CD4-positive, alpha-beta T cell treated with Interleukin-12 subunit alpha and Interleukin-12 subunit beta, for 1 hour (primary cell): ENCODE measurements at regions not wholly inside any gene's neighbourhood (a gene's known extent, or its start where the extent isn't known, plus 50 kb on each side); places are given as distances from the start of the nearest gene placed in this dataset.
"Not testable (repeated sequence)": the region's sequence is repeated elsewhere in the genome, so short reads cannot be mapped to it uniquely, and the experiment has no call there.

ENCODE experiments used
- DNase-seq: peaks from one replicate; pipeline ENCODE4 v3.0.0-alpha.2; 2020

DNA sequence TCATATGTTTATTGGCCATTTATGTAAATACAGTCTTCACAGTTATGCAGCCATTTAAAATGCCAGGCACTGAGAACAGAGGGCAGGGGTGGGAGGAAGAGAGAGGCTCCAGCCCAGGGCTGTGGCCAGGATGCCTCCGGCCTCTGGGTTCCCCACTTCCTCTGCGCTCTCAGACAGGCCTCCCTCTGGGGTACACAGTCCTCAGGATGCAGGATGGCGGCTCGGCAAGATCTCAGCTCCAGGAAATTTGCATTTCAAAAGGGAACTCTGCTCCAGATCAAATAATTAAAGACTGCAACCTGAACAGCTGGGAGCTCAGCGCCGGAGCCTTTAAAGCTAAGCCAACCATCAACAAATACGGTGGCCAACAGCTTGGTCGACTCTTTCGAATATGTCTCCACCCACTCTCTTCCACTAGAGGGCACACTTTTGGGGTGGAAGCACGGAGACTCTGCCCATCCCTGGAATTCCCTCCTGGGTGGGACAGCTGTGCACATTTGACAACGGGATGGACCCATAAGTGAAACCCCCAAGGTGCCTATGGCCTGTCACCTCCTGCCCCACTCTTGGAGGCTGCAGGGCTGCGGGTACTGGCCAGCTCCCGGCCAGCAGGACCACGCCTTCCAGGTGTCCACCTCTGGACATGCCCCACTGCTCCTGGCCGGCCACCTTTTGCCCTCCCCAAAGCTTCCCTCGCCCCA, 1044.7 kb downstream of the BRD1 start:
- no peak for DNase-seq

DNA sequence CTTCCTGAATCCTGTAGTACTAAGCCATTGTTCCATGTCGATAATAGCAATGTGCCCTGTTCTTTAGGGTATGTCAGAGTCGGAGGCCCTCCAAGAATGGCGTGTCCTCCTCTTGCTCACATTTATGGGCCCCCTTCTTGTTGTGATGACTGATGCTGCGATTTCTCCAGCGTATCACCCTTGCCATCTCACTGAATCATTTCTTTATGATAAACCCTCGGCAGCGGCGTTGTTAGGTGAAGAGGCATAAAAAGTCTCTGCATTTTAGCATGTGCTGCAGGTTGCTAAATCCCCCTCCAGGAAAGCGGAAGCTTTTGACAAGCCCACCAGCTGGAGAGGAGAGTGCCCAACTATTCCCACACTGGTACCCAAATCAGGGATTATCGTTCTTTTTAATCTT, 1045.3 kb downstream of the BRD1 start:
- no peak for DNase-seq

DNA sequence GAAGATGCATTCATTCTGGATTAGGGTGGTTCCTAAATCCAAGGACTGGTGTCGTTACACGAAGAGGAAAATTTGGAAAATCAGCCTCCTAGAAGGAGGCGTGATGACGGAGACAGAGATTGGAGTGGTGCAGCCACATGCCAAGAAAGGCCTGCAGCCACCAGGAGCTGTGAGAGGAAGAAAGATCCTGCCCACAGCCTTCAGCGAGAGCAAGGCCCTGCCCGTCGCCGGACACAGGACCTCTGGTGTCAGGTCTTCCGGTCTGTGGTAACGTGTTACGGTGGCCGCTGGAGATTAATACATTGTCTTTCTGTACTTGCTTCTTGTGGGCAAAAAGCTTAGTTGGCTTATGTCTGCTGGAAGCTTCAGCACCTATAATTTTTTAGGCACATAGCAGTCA, 1045.8 kb downstream of the BRD1 start:
- DNase-seq: no peak

DNA sequence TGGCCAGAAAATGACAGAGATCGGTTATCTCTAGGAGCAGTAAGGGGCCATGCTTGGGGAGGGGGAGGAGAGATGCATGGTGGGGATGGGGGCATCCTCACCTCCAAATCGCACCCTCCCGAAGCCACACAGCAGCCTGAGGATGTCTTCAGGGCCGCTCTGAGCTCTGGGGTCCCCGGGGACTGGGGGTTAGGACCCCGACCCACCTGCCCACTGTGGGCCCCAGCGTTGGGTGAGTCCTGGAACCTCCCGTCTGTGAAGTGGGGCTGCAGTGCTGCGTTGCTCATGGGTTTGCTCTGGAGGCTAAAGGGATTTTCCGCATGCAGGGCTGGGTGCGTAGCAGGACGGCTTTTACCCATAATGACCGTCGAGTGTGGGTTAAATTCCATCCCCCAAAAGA, 1046.3 kb downstream of the BRD1 start:
- no peak for DNase-seq

DNA sequence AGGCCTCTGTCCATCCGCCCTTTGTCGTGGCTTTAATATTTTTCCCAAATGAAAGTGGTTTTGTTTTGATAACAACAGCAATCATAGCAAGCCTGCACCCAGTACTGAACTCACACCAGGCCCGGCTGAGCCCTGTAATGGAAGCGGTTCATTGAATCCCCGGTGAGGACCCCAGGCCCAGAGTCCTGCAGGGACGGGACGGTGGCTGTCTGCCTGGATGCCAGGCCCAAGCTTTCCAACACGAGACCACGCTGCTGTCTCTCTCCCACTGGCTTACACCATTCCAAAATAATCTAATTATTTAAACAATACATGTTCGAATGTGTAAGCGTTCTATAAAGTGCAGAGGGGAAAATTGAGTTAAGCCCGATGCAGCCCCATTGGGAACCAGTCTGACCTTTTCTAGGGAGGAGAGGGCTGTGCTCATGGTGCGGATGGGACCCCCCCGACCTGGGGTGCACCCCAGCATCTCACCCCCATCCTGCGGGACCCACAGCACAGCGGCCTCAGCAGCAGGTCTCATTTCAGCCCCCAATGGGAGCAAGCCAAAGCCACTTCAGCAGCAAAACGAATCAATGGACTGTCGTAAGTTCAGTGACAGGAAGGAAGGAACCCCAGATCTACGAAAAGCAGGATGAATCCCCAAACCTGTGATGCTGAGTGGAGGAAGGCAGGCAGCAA, 1046.9 kb downstream of the BRD1 start:
- no peak for DNase-seq

DNA sequence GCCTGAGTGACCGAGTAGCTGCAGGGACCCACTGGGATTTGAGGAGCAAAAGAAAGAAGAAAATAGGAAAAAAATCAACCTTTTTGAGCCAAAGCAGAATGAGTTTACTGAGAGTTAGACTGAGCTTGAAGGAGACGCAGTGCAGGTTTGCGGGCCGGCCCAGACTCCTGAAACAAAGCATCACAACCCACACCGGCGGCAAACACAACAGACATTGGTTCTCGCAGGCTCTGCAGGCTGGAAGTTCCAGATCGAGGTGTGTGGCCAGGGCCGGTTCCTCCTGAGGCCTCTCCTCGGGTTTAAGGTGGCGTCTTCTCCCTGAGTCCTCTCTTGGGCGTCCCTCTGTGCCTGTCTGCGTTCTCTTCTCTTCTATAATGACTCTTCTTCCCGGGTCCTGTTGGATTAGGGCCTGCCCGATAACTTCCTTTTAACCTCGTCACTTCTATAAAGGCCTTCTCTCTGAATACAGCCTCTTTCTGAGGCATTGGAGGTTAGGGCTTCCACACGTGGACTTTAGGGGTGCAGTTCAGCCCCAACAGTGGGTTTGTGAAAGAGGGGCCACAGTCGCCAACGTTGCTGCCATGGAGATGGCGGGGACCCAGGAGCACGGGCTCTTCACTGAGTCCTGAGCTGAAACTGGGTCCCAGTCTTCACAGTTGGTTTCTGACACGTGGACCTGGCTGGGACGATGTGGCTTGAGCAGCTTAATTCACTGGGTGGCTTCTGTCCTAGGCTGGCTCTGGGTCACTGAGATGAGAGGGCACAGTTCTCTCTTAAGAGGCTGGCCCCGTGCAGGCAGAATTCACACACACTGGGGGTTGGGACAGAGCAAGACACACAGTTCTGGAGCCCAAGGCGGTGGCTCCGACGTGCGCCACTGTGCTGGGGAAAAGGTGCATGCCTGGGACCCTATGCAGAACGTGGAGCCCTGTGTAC, 1047.7 kb downstream of the BRD1 start:
- DNase-seq: no peak

DNA sequence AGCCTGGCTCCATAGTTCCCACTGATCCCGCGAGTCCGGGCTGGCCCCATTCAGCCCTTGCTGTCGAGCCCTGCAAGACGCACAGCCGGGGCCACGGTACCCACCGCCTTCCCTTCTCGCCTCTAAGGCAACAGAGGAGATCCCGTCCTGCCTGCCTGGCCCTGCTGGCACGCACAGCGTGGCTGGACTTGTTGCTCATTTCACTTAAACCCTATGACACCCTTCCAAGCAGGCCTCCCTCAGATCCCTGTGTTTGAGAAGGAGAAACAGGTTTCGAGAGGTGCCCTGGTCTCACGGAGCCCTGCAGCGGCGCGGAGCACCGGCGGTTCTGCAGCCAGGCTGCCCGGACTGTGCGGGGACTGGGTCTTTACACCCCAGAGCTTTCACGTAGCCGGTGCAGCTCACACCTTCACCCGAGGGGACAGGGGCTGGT, 1048.4 kb downstream of the BRD1 start:
- no peak for DNase-seq

DNA sequence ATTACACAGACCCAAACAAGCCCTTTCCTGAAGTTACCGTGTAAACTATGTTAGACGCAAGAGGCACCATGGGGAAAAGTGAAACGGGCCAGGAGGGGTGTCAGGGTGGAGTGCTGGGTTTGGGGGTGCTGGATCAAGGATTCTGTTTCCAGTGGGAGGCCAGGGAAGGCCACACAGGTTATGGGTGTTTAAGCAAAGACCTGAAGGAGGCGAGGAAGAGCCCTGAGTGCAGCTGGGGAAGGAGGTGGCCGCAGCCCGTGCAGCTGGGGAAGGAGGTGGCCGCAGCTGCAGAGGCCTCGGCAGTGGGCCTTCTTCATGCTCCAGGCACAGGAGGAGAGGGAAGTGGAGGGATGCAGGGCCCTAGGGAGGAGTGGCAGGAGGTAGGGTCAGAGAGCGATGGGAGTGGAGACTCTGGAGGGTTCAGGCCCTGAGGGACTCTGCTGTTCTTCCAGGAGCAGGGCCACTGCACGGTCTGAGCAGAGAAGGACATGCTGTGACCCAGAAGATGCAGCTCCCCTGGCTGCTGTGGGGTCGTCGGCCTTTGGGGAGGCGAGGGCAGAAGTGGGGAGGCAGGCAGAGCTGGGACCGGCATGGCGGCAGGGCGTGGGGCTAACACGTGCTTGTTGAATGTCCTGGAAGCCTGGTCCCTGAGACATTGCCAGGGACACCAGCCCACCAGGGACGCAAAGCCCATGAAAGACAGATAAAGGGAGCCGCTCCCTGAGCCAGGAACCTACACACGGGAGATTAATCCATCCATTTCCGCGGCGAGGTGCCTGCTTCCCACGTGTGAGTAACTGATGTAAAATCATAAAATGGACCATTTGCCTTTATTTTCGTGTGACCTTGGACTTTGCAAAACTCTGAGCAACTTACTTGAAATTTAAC, 1049.1 kb downstream of the BRD1 start:
- no peak for DNase-seq

DNA sequence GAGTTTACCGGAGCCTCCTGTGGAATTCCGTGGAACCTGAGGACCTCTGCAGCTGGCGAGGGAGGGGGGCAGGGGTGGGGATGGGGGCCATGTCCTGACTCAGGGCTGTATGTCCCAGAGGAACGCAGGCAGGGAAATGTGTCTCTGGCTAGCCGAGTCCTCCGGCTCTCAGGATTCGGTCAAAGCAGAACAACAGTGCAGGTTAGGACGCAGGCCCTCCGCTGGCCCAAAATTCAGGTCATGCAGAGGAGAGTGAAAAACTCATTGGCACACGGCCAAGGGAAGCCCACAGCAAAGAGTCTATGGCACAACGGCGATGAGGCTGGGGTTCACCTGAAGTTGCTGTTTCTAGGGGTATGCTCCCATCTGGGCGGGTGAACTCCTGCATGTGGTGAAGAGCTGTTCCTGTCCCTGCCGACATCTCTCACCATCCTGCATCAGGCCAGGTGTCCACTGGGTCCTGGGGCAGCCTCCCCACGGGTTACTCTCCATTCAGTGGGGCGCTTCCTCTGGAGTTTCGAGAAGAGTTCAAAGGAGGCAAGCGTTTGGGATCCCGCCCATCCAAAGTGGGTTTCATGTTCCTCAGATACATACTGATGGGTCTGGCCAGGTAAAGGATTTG, 1055.3 kb downstream of the BRD1 start:
- DNase-seq: no peak

DNA sequence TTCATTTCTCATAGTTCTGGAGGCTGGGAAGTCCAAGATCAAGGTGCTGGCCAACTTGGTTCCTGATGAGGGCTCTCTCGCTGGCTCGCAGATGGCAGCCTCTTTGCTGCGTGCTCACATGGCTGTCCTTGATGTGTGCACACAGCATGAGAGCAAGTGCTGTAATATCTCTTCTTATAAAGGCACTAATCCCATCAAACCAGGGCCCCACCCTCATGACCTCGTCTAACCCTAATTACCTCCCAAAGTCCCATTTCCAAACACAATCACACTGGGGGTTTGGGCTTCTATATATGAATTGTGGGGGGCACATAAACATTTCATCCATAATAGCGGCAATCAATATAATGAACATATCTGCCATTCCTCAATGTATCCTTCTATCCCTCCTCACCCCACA, 1062.1 kb downstream of the BRD1 start:
- no peak for DNase-seq

DNA sequence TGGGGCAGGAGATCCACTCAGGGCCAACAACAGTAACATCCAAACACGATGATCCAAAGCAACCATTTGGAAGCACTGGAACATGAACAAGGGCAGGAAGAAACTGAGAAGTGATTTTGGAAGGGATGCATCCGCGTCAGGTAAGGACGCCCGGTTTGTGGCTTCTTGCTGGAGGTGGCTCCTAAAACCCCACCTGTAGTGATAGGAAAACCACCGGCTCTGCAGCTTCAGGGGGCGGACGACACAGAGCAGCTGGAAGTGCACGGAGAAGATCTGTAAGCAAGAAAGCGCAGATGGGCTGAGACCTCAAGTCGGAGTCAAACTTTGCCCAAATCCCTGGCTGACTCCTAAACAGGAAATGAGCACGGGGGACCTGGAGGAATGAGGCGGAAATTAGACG, 1066.1 kb downstream of the BRD1 start:
- DNase-seq: no peak

DNA sequence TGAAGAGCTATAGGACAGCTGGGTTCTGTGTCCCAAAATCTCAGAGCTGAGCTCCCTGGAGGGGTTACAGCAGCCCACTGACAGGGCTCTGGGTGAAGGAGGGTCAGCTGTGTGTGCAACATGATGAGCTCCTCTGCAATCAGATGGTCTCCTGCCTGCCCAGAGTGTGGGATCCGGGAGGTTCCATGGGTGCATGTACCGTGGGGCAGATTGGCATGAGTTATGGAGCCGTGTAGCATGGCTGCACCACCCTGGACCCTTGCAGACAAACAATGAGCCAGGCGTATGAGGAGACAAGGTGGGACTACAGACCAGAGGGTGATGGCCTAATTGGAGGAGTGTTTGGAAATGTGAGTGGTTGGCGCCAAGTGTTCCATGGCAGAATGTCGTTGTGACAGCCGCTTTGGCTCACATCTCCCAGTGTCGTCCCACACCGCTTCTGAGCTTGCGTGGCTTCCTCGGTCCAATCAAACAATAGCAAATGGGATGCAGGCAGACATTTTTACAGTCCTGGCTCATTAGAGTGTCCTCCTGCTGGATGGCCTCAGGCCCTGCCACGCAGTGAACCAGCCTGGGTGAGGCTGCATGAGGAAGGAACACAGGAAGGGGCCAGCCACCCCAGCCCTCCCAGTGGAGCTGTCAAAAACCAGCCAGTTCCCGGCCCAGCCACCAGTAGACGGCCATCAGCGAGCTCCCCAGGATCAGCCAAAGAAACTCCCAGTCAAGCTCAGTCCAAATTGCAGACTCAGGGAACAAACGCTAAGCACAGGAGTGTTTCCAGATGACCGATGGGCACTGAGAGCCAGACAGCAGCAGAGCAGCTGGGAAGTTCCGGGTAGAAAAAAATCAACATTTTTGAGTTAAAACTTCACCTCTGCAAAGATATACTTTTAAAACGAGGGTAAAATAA, 1066.9 kb downstream of the BRD1 start:
- DNase-seq: no peak

DNA sequence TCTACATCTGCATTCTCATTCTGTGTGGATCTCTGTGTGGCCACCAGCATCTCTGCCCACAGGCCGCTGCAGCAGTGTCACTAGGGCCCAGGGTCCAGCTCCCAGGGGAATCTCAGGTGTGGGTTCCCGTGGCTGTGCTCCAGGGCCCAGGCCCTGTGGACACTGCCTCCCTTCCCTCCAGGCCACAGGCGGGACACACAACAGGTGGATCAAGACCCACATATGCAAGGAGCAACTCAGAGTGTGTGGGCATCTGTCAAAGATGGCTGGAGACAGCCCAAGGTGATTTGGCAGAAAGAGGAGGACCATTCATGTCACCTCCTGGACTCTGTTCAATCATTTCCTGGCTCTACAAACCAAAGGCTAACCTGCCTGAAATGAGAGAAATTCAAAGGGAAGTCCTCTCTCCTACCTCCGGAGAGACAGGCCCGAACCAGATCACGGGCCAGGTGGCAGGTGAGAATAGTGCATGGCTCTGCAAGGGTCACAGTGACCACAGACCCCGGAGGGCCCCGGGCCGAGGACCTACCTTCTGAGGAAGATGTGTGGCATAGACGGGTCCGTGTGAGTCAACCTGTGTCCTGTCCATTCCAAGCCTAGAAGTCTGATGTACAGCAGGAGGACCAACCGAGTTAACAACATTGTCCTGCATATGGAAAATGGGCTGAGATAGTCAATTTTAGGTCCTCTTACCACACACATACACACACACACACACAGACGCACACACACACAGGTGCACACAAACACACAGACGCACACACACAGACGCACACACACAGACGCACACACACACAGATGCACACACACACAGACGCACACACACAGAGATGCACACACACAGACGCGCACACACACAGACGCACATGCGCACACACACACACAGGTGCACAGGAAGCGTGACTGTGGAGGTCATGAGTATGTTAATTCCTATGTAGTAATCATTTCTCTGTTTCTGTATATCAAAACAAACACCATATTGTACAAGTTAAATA, 1068.5 kb downstream of the BRD1 start:
- no peak for DNase-seq

DNA sequence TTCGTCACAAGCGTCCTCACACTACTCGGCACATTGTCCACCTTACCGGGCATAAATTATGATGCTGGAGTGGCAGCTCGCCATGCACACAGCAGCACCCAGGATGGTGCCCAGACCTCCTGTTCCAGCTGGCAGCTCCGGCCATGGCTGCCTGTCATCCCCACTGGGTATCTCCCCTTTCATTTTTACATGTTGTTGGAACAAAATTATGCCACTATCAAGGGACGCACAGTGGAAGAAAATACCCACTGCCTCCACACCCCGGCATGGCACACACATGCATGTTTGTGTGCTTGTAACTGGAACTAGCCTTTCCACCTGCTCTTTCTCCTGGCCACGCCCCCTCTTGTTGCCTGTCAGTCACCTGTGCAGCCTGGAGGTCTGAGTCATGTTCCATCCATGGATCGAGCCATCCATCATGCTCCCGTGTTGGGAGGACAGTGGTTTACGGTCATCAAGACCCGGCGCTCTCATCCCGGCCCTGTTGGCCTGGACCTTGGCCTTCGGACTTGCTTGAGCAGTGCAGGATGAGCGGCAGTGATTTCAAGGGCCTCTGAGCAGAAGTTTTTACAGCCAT, 1069.6 kb downstream of the BRD1 start:
- DNase-seq: no peak

DNA sequence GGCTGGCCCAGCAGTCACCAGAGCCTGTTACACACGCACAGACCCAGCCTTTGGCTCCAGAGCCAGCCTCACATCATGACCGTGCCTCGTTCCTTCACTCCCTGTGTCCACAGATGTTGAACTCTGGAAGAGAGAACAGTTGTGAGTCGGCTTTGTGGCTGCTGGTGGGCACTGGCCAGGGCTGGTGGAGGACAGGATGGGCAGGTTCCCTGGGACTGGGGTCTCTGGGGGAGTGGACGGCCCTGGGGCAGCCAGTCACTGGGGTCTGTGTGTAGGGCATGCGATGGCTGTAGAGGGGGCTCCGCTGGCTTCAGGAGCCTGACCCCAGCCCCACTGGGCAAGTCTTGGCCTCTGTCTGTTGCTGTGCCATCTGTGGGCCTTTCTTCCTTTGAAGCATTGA, 1070.1 kb downstream of the BRD1 start:
- no peak for DNase-seq

DNA sequence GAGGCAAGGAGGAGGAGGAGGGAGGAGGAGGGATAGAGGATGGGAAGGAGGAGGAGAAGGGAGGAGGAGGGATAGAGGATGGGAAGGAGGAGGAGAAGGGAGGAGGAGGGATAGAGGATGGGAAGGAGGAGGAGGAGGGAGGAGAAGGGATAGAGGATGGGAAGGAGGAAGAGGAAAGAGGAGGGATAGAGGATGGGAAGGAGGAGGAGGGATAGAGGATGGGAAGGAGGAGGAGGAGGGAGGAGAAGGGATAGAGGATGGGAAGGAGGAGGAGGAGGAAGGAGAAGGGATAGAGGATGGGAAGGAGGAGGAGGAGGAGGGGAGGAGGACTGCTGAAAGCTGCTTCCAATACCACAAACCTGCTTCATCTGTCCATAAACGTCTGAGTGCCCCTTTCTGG, 1070.5 kb downstream of the BRD1 start:
- DNase-seq: not testable (repeated sequence)

DNA sequence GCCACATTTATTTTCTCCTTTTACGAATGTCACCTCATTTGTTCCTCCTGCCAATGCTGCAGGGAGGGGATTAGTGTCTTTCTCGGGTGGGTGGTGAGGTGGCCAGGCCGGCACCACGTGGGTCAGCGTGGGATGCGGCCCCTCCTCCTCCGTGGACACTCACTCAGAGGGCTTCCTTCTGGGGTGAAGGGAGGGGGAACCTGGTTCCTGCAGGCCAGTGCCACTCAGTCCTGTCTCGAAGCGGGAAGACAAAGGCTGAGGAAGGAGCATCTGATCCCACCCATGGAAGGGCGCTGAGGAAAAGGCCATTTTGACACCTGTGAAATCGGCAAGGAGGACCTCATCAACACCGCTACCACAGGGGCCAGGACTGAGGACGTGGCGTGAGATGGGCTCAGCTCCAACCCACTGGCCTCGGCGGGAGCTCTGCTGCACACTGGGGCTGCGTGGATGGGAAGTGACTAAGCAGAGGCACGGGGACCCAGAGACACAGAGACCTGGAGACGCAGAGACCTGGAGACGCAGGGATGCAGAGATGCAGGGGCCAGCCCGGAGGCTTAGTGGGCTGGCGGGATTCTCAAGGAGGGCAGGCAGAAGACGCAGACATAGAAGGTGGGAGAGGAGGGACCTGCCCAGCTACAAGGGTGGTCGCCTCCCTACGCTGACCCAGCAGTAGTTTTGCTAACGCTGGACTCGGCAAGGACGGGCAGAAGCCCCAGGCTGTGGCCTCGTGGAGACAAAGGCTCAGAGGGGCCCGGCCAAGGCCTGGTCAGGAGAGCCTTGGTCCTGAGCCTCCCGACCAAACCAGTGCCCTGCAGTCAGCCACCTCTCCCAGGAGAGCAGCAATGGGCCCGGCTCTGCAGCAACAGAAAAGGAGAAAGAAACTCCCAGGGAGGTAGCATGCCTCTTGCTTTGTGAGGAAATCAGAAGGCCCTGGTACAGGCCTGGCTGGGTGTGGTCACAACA, 1071.2 kb downstream of the BRD1 start:
- DNase-seq: no peak
